Natural killer cell (primary cell): ENCODE measurements at regions not wholly inside any gene's neighbourhood (a gene's known extent, or its start where the extent isn't known, plus 50 kb on each side); places are given as distances from the start of the nearest gene placed in this dataset.

ENCODE experiments used
- ATAC-seq, 3 donors: fragments of 150-1000 bp in 2 of 3; fragments of 200-7000 bp in 1 of 3; cut with Tn5 transposase; 1 replicate in 1 of 3; 2 replicates in 2 of 3; pipeline ENCODE4 v1.10.0; 2021; ENCODE audit warnings: mild to moderate bottlenecking in 2 of 3, moderate library complexity in 2 of 3
- DNase-seq, 2 donors: peaks; one replicate each; pipeline versions ENCODE4 v3.0.0 to v3.0.0-alpha.2; 2013 to 2021; ENCODE audit warnings: mixed read lengths in 1 of 2
- H3K27ac ChIP-seq: one replicate; pipeline ENCODE4 v1.5.1; 2013; ENCODE audit warnings: mild to moderate bottlenecking, low read length
- H3K27me3 ChIP-seq: one replicate; pipeline ENCODE4 v1.6.1; 2013; ENCODE audit warnings: low read length; ENCODE audit not compliant: control insufficient read depth, insufficient read depth
- H3K36me3 ChIP-seq: one replicate; pipeline ENCODE4 v1.6.1; 2013; ENCODE audit warnings: low read length; ENCODE audit not compliant: control insufficient read depth, insufficient read depth
- H3K4me1 ChIP-seq: one replicate; pipeline ENCODE4 v1.6.1; 2013; ENCODE audit warnings: low read length; ENCODE audit not compliant: control insufficient read depth, insufficient read depth
- H3K4me3 ChIP-seq: one replicate; pipeline ENCODE4 v1.5.1; 2013; ENCODE audit warnings: low read length
- H3K9me3 ChIP-seq: one replicate; pipeline ENCODE4 v1.6.1; 2013; ENCODE audit warnings: low read length; ENCODE audit not compliant: control insufficient read depth, insufficient read depth
- H3K27ac Mint-ChIP-seq, 2 donors: one replicate each; pipeline ENCODE4 v1.8.0; 2022; ENCODE audit warnings: mild to moderate bottlenecking in 2 of 2, mixed read lengths in 2 of 2, moderate library complexity in 1 of 2
- H3K27me3 Mint-ChIP-seq, 2 donors: one replicate each; pipeline ENCODE4 v1.8.0; 2022; ENCODE audit warnings: low read depth in 2 of 2, mixed read lengths in 2 of 2
- H3K36me3 Mint-ChIP-seq: one replicate; pipeline ENCODE4 v1.8.0; 2022; ENCODE audit warnings: mixed read lengths
- H3K4me1 Mint-ChIP-seq, 2 donors: one replicate each; pipeline ENCODE4 v1.8.0; 2022; ENCODE audit warnings: mixed read lengths in 2 of 2
- H3K4me3 Mint-ChIP-seq: one replicate; pipeline ENCODE4 v1.8.0; 2022; ENCODE audit warnings: mild to moderate bottlenecking, moderate library complexity, mixed read lengths
- H3K9me3 Mint-ChIP-seq, 2 donors: one replicate each; pipeline ENCODE4 v1.8.0; 2022; ENCODE audit warnings: mixed read lengths in 2 of 2
- WGBS: methylation state at CpG from one replicate; pipeline ENCODE4 v1.1.7; 2013; ENCODE audit warnings: missing lambda C conversion rate; ENCODE audit not compliant: insufficient coverage; 5-methylcytosine and 5-hydroxymethylcytosine counted together
- intact Hi-C: fragments of 100-400 bp; cut with micrococcal nuclease; formaldehyde crosslinking; loops from one replicate; pipeline ENCODE4 v1.14.2; 2022
- TF ChIP-seq, protein P1 (sequence below): fragments of 200-600 bp; IDR thresholded peaks from one replicate; pipeline ENCODE4 v1.8.0; 2022; ENCODE audit warnings: antibody characterized with exemption

DNA sequence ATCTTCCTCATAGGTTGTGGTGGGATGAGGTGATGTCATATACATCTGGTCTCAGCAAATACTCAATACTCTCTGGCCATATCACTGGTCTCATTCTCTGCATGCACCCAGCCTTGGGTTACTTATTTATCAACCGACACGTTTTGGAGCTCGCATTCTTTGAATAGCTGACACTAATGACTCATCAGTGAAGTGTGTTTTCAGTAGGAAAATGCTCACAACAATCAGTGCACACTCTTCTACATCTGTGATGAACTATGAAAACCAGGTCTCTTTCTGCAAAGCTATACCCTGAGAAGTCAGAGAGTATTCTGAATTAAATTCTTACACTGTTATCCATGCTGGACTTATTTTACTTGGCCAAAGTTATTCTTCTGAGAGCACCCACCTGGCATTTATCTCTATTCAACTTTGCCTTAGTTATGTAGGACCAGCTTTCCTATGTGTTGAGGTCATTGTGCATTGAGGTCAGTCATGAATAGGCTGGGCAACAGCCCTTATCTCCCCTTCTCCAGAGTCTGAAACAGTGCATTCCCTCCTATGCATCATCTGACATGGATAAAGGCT is 58.7 kb upstream of the DHX15 start:
- H3K27me3 Mint-ChIP-seq: no peaks in the 10 kb centered on the region
- H3K9me3 Mint-ChIP-seq: no peaks in the 10 kb centered on the region
- intact Hi-C loops: no loop called here
- no peaks in the 10 kb centered on the region for H3K27me3 ChIP-seq
- ATAC-seq: no peak
- H3K4me3 ChIP-seq: no peak overlapping the region
- H3K36me3 ChIP-seq: no peaks in the 10 kb centered on the region
- H3K4me3 Mint-ChIP-seq: no peak overlapping the region
- TF ChIP-seq, protein P1, sequence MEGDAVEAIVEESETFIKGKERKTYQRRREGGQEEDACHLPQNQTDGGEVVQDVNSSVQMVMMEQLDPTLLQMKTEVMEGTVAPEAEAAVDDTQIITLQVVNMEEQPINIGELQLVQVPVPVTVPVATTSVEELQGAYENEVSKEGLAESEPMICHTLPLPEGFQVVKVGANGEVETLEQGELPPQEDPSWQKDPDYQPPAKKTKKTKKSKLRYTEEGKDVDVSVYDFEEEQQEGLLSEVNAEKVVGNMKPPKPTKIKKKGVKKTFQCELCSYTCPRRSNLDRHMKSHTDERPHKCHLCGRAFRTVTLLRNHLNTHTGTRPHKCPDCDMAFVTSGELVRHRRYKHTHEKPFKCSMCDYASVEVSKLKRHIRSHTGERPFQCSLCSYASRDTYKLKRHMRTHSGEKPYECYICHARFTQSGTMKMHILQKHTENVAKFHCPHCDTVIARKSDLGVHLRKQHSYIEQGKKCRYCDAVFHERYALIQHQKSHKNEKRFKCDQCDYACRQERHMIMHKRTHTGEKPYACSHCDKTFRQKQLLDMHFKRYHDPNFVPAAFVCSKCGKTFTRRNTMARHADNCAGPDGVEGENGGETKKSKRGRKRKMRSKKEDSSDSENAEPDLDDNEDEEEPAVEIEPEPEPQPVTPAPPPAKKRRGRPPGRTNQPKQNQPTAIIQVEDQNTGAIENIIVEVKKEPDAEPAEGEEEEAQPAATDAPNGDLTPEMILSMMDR: no peak
- H3K9me3 ChIP-seq: no peaks in the 10 kb centered on the region
- H3K27ac ChIP-seq: no peak overlapping the region
- H3K36me3 Mint-ChIP-seq: no peaks in the 10 kb centered on the region
- DNase-seq: no peak
- H3K4me1 Mint-ChIP-seq: peaks cover 27 to 32% of the 10 kb centered on the region in 2 donors
- 84% methylated on average over 3 of the region's 3 CpGs for WGBS
- H3K4me1 ChIP-seq: peaks cover 13% of the 10 kb centered on the region
- no peak overlapping the region for H3K27ac Mint-ChIP-seq

DNA sequence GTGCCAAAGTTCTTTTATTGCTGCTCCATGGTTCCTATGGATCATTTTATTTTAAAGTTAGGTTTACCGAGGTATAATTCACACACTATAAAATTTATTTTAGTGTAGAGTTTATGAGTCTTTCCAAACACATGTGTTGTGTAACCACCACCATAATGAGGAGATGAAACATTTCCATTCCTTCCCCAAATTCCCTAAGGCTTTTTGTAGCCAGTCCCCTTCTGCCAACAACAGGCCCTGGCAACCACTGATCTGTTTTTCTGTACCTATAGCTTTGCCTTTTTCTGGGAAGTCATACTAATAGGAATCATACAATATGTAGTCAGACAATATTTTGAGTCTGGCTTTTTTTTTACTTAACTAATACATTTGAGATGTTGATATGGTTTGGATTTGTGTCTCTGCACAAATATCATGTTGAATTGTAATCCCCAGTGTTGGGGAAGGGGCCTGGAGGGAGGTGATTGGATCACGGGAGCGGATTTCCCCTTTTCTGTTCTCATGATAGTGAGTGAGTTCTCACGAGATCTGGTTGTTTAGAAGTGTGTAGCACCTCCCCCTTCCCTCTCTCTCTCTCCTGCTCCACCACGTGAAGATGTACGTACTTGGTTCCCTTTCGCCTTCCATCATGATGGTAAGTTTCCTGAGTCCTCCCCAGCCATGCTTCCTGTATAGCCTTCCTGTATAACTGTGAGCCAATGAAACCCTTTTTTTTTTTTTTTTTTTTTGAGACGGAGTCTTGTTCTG is 59.6 kb upstream of the DHX15 start:
- 46% methylated on average over 5 of the region's 8 CpGs for WGBS
- no peak overlapping the region for H3K27ac Mint-ChIP-seq

DNA sequence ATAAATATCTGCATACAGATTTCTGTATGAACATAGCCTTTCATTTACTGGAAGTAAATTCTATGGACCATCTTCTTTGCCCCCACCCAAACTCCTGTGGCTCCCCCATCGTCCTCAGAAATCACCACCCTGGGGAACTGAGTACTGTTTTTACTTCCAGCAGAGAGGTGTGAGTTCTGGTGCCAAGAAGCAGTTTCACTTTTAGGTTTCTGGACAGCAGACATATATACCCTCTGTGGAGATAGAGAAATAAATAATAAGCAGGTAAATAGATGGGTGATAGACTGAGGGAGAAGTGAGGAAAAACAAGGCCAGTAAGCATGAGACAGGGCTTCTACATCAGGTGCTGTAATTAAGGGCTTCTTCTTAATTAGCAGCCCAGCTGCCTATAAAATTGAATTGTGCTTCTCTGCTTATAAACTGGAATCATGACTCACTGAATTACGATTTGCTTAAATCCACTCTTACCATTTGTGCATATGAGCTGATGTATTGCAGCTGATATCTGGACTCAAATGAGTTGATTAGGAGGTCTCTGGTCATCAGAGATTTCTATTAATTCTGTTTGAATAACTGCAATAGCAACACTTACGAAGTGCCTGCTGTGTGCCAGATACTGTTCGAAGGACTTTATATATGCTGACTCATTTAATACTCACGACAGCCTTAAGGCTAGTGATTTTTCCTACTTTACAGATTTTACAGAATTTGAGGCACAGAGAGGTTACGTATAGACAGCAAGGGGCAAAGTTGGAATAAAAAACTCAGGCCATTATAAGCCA is 60.8 kb upstream of the DHX15 start:
- H3K4me3 ChIP-seq: no peak overlapping the region
- Mint-ChIP-seq H3K9me3 (no peaks in the 10 kb centered on the region), H3K36me3 (no peaks in the 10 kb centered on the region), H3K4me1 (peaks cover 16 to 21% of the 10 kb centered on the region in 2 donors), H3K27ac (no peak overlapping the region), H3K27me3 (peaks cover 1 to 2% of the 10 kb centered on the region in 2 donors), H3K4me3 (no peak overlapping the region)
- intact Hi-C loops: no loop called here
- ATAC-seq: peak in 1 of 3 donors; percentile 28
- no peak for DNase-seq
- WGBS: 70% methylated on average over 5 of the region's 6 CpGs
- H3K4me1 ChIP-seq: peaks cover 5% of the 10 kb centered on the region
- TF ChIP-seq, protein P1: no peak
- no peaks in the 10 kb centered on the region for H3K9me3 ChIP-seq
- H3K27ac ChIP-seq: no peak overlapping the region
- no peaks in the 10 kb centered on the region for H3K36me3 ChIP-seq
- H3K27me3 ChIP-seq: no peaks in the 10 kb centered on the region

More for the DNA sequence above, 59.6 kb upstream of the DHX15 start:
- DNase-seq (no peak), ATAC-seq (no peak)
- Mint-ChIP-seq H3K36me3 (no peaks in the 10 kb centered on the region), H3K27me3 (no peaks in the 10 kb centered on the region), H3K4me3 (no peak overlapping the region), H3K4me1 (peaks cover 27 to 32% of the 10 kb centered on the region in 2 donors), H3K9me3 (no peaks in the 10 kb centered on the region)
- no peaks in the 10 kb centered on the region for H3K36me3 ChIP-seq
- TF ChIP-seq, protein P1: no peak
- no peak overlapping the region for H3K27ac ChIP-seq
- no peak overlapping the region for H3K4me3 ChIP-seq
- H3K27me3 ChIP-seq: no peaks in the 10 kb centered on the region
- intact Hi-C loops: no loop called here
- peaks cover 13% of the 10 kb centered on the region for H3K4me1 ChIP-seq
- H3K9me3 ChIP-seq: no peaks in the 10 kb centered on the region
